Panc1 (cell line): ENCODE measurements at regions not wholly inside any gene's neighbourhood (a gene's known extent, or its start where the extent isn't known, plus 50 kb on each side); places are given as distances from the start of the nearest gene placed in this dataset.

ENCODE experiments used
- POLR2AphosphoS5 ChIP-seq: IDR thresholded peaks from 2 replicates; pipeline ENCODE4 v1.6.1; 2012; ENCODE audit warnings: mild to moderate bottlenecking, low read depth, low read length, moderate library complexity
- SIN3A ChIP-seq: IDR thresholded peaks from 2 replicates; pipeline ENCODE4 v1.6.1; 2012; ENCODE audit warnings: low read depth, mild to moderate bottlenecking, low read length, moderate library complexity, borderline replicate concordance; ENCODE audit not compliant: insufficient read depth
- TCF7L2 ChIP-seq: IDR thresholded peaks from 2 replicates; pipeline ENCODE4 v1.6.1; 2011; ENCODE audit warnings: mild to moderate bottlenecking, low read depth, low read length, inconsistent platforms
- TF ChIP-seq, protein P1 (sequence below): fragments of 450-650 bp; IDR thresholded peaks from 2 replicates; pipeline ENCODE4 v1.5.1; 2017; ENCODE audit warnings: mild to moderate bottlenecking
- TF ChIP-seq, protein P2 (sequence below), 2 experiments: IDR thresholded peaks; 2 replicates each; pipeline ENCODE4 v1.6.1; 2011 to 2012; ENCODE audit warnings: low read depth in 2 of 2, control low read depth in 1 of 2, low read length in 1 of 2, mild to moderate bottlenecking in 1 of 2, moderate library complexity in 1 of 2; ENCODE audit not compliant: insufficient read depth in 1 of 2

DNA sequence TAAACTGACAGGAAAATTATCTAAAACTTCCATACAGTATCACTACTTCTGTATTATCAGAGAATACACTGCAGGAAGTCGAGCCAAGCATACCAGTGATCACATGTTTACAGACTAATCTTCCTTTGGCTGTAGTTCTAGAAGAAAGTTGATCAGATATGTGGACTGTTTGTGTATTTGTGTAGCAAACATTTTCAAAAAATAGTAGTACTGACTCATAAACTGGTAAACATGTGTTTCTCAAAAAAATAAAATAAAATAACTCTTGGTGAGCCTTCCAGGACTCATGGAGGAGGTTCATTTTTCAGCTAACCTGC lies 148.9 kb upstream of the SLC39A10 start:
- TF ChIP-seq, protein P1, sequence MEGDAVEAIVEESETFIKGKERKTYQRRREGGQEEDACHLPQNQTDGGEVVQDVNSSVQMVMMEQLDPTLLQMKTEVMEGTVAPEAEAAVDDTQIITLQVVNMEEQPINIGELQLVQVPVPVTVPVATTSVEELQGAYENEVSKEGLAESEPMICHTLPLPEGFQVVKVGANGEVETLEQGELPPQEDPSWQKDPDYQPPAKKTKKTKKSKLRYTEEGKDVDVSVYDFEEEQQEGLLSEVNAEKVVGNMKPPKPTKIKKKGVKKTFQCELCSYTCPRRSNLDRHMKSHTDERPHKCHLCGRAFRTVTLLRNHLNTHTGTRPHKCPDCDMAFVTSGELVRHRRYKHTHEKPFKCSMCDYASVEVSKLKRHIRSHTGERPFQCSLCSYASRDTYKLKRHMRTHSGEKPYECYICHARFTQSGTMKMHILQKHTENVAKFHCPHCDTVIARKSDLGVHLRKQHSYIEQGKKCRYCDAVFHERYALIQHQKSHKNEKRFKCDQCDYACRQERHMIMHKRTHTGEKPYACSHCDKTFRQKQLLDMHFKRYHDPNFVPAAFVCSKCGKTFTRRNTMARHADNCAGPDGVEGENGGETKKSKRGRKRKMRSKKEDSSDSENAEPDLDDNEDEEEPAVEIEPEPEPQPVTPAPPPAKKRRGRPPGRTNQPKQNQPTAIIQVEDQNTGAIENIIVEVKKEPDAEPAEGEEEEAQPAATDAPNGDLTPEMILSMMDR, result no peak
- TF ChIP-seq TCF7L2 (no peak), POLR2AphosphoS5 (no peak), SIN3A (no peak)
- TF ChIP-seq, protein P2, sequence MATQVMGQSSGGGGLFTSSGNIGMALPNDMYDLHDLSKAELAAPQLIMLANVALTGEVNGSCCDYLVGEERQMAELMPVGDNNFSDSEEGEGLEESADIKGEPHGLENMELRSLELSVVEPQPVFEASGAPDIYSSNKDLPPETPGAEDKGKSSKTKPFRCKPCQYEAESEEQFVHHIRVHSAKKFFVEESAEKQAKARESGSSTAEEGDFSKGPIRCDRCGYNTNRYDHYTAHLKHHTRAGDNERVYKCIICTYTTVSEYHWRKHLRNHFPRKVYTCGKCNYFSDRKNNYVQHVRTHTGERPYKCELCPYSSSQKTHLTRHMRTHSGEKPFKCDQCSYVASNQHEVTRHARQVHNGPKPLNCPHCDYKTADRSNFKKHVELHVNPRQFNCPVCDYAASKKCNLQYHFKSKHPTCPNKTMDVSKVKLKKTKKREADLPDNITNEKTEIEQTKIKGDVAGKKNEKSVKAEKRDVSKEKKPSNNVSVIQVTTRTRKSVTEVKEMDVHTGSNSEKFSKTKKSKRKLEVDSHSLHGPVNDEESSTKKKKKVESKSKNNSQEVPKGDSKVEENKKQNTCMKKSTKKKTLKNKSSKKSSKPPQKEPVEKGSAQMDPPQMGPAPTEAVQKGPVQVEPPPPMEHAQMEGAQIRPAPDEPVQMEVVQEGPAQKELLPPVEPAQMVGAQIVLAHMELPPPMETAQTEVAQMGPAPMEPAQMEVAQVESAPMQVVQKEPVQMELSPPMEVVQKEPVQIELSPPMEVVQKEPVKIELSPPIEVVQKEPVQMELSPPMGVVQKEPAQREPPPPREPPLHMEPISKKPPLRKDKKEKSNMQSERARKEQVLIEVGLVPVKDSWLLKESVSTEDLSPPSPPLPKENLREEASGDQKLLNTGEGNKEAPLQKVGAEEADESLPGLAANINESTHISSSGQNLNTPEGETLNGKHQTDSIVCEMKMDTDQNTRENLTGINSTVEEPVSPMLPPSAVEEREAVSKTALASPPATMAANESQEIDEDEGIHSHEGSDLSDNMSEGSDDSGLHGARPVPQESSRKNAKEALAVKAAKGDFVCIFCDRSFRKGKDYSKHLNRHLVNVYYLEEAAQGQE (IDR thresholded peaks at IDR 0.05; ENCODE audit: insufficient read depth in 1 of 2, low read depth in 2 of 2, low read length in 1 of 2), result no peak
